ENCODE measurements at regions not wholly inside any gene's neighbourhood (a gene's known extent, or its start where the extent isn't known, plus 50 kb on each side); places are given as distances from the start of the nearest gene placed in this dataset.

GRCh38 chr10:121317374-121317773 is 280.9 kb downstream of the FGFR2 start:
- no peaks in the 10 kb centered on the region for H3K36me3 ChIP-seq (ENCODE audit: insufficient read depth, low read length)
- H2AFZ ChIP-seq (ENCODE audit: low read length) = no peak overlapping the region
- H3K79me2 ChIP-seq (ENCODE audit: insufficient read depth, low read length) = no peaks in the 10 kb centered on the region
- no peaks in the 10 kb centered on the region for H3K27me3 ChIP-seq (ENCODE audit: insufficient read depth, low read length)
- no peak overlapping the region for H3K27ac ChIP-seq (ENCODE audit: low read depth, low read length, poor library complexity, severe bottlenecking)
- no peaks in the 10 kb centered on the region for H3K4me1 ChIP-seq (ENCODE audit: insufficient read depth, low read length, severe bottlenecking)
- H3K9me3 ChIP-seq (ENCODE audit: low read length) = no peaks in the 10 kb centered on the region
- no peak overlapping the region for H3K4me2 ChIP-seq (ENCODE audit: low read length)
- no peak overlapping the region for H3K9ac ChIP-seq (ENCODE audit: low read length)
- H4K20me1 ChIP-seq (ENCODE audit: insufficient read depth, low read length) = no peaks in the 10 kb centered on the region
- no peaks in the 10 kb centered on the region for H3K9me2 ChIP-seq (ENCODE audit: low read depth, low read length)
- H3K4me3 ChIP-seq (ENCODE audit: low read depth, low read length, poor library complexity, severe bottlenecking) = no peak overlapping the region
- H3F3A ChIP-seq (ENCODE audit: insufficient read depth, low read length) = no peaks in the 10 kb centered on the region
- TF ChIP-seq CTCF (IDR thresholded peaks at IDR 0.05; ENCODE audit: low read length) (no peak), EZH2 (IDR thresholded peaks at IDR 0.05; ENCODE audit: borderline replicate concordance, low read length) (no peak)

GRCh38 chr10:121322046-121322445 is 276.2 kb downstream of the FGFR2 start:
- Histone ChIP-seq H3F3A (ENCODE audit: insufficient read depth, low read length) (no peaks in the 10 kb centered on the region), H3K4me1 (ENCODE audit: insufficient read depth, low read length, severe bottlenecking) (no peaks in the 10 kb centered on the region), H2AFZ (ENCODE audit: low read length) (no peak overlapping the region), H3K4me2 (ENCODE audit: low read length) (no peak overlapping the region), H3K36me3 (ENCODE audit: insufficient read depth, low read length) (no peaks in the 10 kb centered on the region), H3K4me3 (ENCODE audit: low read depth, low read length, poor library complexity, severe bottlenecking) (no peak overlapping the region), H3K9me2 (ENCODE audit: low read depth, low read length) (no peaks in the 10 kb centered on the region), H3K27me3 (ENCODE audit: insufficient read depth, low read length) (no peaks in the 10 kb centered on the region), H3K27ac (ENCODE audit: low read depth, low read length, poor library complexity, severe bottlenecking) (no peak overlapping the region), H3K9ac (ENCODE audit: low read length) (no peak overlapping the region), H3K9me3 (ENCODE audit: low read length) (no peaks in the 10 kb centered on the region), H4K20me1 (ENCODE audit: insufficient read depth, low read length) (no peaks in the 10 kb centered on the region), H3K79me2 (ENCODE audit: insufficient read depth, low read length) (no peaks in the 10 kb centered on the region)
- TF ChIP-seq CTCF (IDR thresholded peaks at IDR 0.05; ENCODE audit: low read length) = no peak
- TF ChIP-seq EZH2 (IDR thresholded peaks at IDR 0.05; ENCODE audit: borderline replicate concordance, low read length) = no peak

- no peaks in the 10 kb centered on the region for H3F3A ChIP-seq (ENCODE audit: insufficient read depth, low read length)
- no peaks in the 10 kb centered on the region for H3K27me3 ChIP-seq (ENCODE audit: insufficient read depth, low read length)
- no peaks in the 10 kb centered on the region for H3K4me1 ChIP-seq (ENCODE audit: insufficient read depth, low read length, severe bottlenecking)
- no peak overlapping the region for H3K27ac ChIP-seq (ENCODE audit: low read depth, low read length, poor library complexity, severe bottlenecking)
- no peak overlapping the region for H3K9ac ChIP-seq (ENCODE audit: low read length)
- H3K79me2 ChIP-seq (ENCODE audit: insufficient read depth, low read length) = no peaks in the 10 kb centered on the region
- H3K36me3 ChIP-seq (ENCODE audit: insufficient read depth, low read length) = no peaks in the 10 kb centered on the region
- H3K9me2 ChIP-seq (ENCODE audit: low read depth, low read length) = no peaks in the 10 kb centered on the region
- TF ChIP-seq EZH2 (IDR thresholded peaks at IDR 0.05; ENCODE audit: borderline replicate concordance, low read length) (no peak), CTCF (IDR thresholded peaks at IDR 0.05; ENCODE audit: low read length) (no peak)
- no peak overlapping the region for H3K4me3 ChIP-seq (ENCODE audit: low read depth, low read length, poor library complexity, severe bottlenecking)
- H4K20me1 ChIP-seq (ENCODE audit: insufficient read depth, low read length) = no peaks in the 10 kb centered on the region
- no peak overlapping the region for H2AFZ ChIP-seq (ENCODE audit: low read length)
- no peak overlapping the region for H3K4me2 ChIP-seq (ENCODE audit: low read length)
- H3K9me3 ChIP-seq (ENCODE audit: low read length) = no peaks in the 10 kb centered on the region
These were observed 275.5 kb downstream of the FGFR2 start for GRCh38 chr10:121322776-121323175.
